A549 (cell line): ENCODE measurements at regions not wholly inside any gene's neighbourhood (a gene's known extent, or its start where the extent isn't known, plus 50 kb on each side); places are given as distances from the start of the nearest gene placed in this dataset.

Experiments
- ATAC-seq, 2 experiments: fragments of 200-7000 bp in 1 of 2; fragments of >200 bp in 1 of 2; cut with Nextera tagmentation in 1 of 2; cut with Tn5 transposase in 1 of 2; 3 replicates each; pipeline versions ENCODE4 v1.8.0 to v1.9.1; 2018 to 2020; ENCODE audit warnings: mild to moderate bottlenecking in 1 of 2, moderate library complexity in 1 of 2
- CTCF ChIA-PET: fragments of 300-600 bp; sonication (Branson Sonifier 250); formaldehyde crosslinking; extraction: SDS; loops from one replicate; lab custom pipeline; 2021; ENCODE audit warnings: antibody characterized with exemption, inconsistent platforms; lab: Yijun Ruan, JAX
- POLR2A ChIA-PET: fragments of 350-600 bp; formaldehyde crosslinking; extraction: SDS; loops from one replicate; lab custom pipeline; 2021; ENCODE audit warnings: antibody characterized with exemption, inconsistent platforms; lab: Yijun Ruan, JAX
- DNase-seq, 2 experiments: peaks; one replicate each; pipeline versions ENCODE4 v3.0.0 to v3.0.0-alpha.2; 2011 to 2016; ENCODE audit warnings: low read depth in 1 of 2, low spot score in 1 of 2
- FAIRE-seq: peaks from 2 replicates; lab custom pipeline; 2011; peaks lifted over from hg19 to GRCh38; lab: Jason Lieb, UNC
- H3K27ac ChIP-seq, 2 experiments: fragments of >200 bp; sonication (Bioruptor Twin); formaldehyde crosslinking; 3 replicates each; pipeline ENCODE4 v1.5.1; 2016 to 2017
- H3K4me1 ChIP-seq: fragments of >200 bp; sonication (Bioruptor Twin); formaldehyde crosslinking; 3 replicates; pipeline ENCODE4 v1.6.1; 2016
- H3K4me2 ChIP-seq: fragments of >200 bp; sonication (Bioruptor Twin); formaldehyde crosslinking; 3 replicates; pipeline ENCODE4 v1.6.1; 2016
- H3K4me3 ChIP-seq: fragments of >200 bp; sonication (Bioruptor Twin); formaldehyde crosslinking; 3 replicates; pipeline ENCODE4 v1.5.1; 2016
- H3K9me3 ChIP-seq: fragments of >200 bp; sonication (Bioruptor Twin); formaldehyde crosslinking; 3 replicates; pipeline ENCODE4 v1.6.1; 2016
- BHLHE40 ChIP-seq: IDR thresholded peaks from 2 replicates; pipeline ENCODE4 v1.6.1; 2012; ENCODE audit warnings: low read depth, low read length, inconsistent platforms
- CEBPB ChIP-seq, 2 experiments: fragments of >200 bp in 1 of 2; sonication (Bioruptor Twin) in 1 of 2; formaldehyde crosslinking in 1 of 2; IDR thresholded peaks; 2 replicates each; pipeline ENCODE4 v1.6.1; 2012 to 2016
- CHD2 ChIP-seq: fragments of 150-350 bp; IDR thresholded peaks from 2 replicates; pipeline ENCODE4 v1.6.1; 2014; ENCODE audit warnings: low read length; ENCODE audit not compliant: partially characterized antibody
- CHD4 ChIP-seq: fragments of 200-600 bp; sonication (generic); IDR thresholded peaks from 2 replicates; pipeline ENCODE4 v1.6.1; 2016; ENCODE audit warnings: antibody characterized with exemption, mild to moderate bottlenecking, borderline replicate concordance
- ELK1 ChIP-seq: fragments of 150-350 bp; IDR thresholded peaks from 2 replicates; pipeline ENCODE4 v1.6.1; 2014; ENCODE audit warnings: low read depth, mild to moderate bottlenecking, low read length
- EP300 ChIP-seq, 2 experiments: fragments of >200 bp; sonication (Bioruptor Twin); formaldehyde crosslinking; IDR thresholded peaks; 2 replicates in 1 of 2; 3 replicates in 1 of 2; pipeline ENCODE4 v1.6.1; 2016 to 2017
- FOSB ChIP-seq: fragments of 250-450 bp; sonication (Bioruptor Pico); IDR thresholded peaks from 2 replicates; pipeline ENCODE4 v1.5.0; 2020; ENCODE audit warnings: mild to moderate bottlenecking, moderate library complexity
- FOSL2 ChIP-seq, 2 experiments: fragments of 450-650 bp in 1 of 2; fragments of >200 bp in 1 of 2; sonication (Bioruptor Twin) in 1 of 2; formaldehyde crosslinking; IDR thresholded peaks; 2 replicates each; pipeline versions ENCODE4 v1.5.0 to v1.6.1; 2016 to 2020; ENCODE audit warnings: mild to moderate bottlenecking in 1 of 2, moderate library complexity in 1 of 2
- FOXS1 ChIP-seq: fragments of 250-450 bp; sonication (Bioruptor Pico); IDR thresholded peaks from 2 replicates; pipeline ENCODE4 v1.5.0; 2020; ENCODE audit warnings: mild to moderate bottlenecking, moderate library complexity
- JUNB ChIP-seq: fragments of >200 bp; sonication (Bioruptor Twin); formaldehyde crosslinking; IDR thresholded peaks from 2 replicates; pipeline ENCODE4 v1.6.1; 2016
- KDM1A ChIP-seq: fragments of 200-600 bp; sonication (generic); IDR thresholded peaks from 2 replicates; pipeline ENCODE4 v1.6.1; 2016; ENCODE audit warnings: low read depth, mild to moderate bottlenecking
- KDM5A ChIP-seq: fragments of 200-600 bp; sonication (generic); IDR thresholded peaks from 2 replicates; pipeline ENCODE4 v1.6.1; 2016; ENCODE audit warnings: antibody characterized with exemption, mild to moderate bottlenecking
- MAFK ChIP-seq: fragments of 450-650 bp; IDR thresholded peaks from 2 replicates; pipeline ENCODE4 v1.6.1; 2014; ENCODE audit not compliant: partially characterized antibody
- MAZ ChIP-seq: fragments of 150-350 bp; IDR thresholded peaks from 2 replicates; pipeline ENCODE4 v1.6.1; 2014; ENCODE audit warnings: antibody characterized with exemption, low read depth, low read length, borderline replicate concordance
- NR3C1 ChIP-seq: fragments of >200 bp; sonication (Bioruptor Twin); formaldehyde crosslinking; IDR thresholded peaks from 3 replicates; pipeline ENCODE4 v1.6.1; 2017
- RARB ChIP-seq: fragments of 250-450 bp; sonication (Bioruptor Pico); IDR thresholded peaks from 2 replicates; pipeline ENCODE4 v1.8.0; 2021; ENCODE audit warnings: mild to moderate bottlenecking, moderate library complexity
- RFX5 ChIP-seq: fragments of 450-650 bp; IDR thresholded peaks from 2 replicates; pipeline ENCODE4 v1.7.1; 2014; ENCODE audit warnings: antibody characterized with exemption, mild to moderate bottlenecking, moderate library complexity
- SMC3 ChIP-seq: fragments of >200 bp; sonication (Bioruptor Twin); formaldehyde crosslinking; IDR thresholded peaks from 3 replicates; pipeline ENCODE4 v1.6.1; 2018; ENCODE audit warnings: inconsistent platforms
- TFCP2L1 ChIP-seq: fragments of 250-450 bp; sonication (Bioruptor Pico); IDR thresholded peaks from 2 replicates; pipeline ENCODE4 v1.5.0; 2021; ENCODE audit warnings: mild to moderate bottlenecking
- ZC3H11A ChIP-seq: fragments of 450-650 bp; IDR thresholded peaks from 2 replicates; pipeline ENCODE4 v1.6.1; 2014; ENCODE audit warnings: antibody characterized with exemption, mild to moderate bottlenecking
- WGBS: methylation state at CpG from one replicate; pipeline ENCODE4 v1.1.6; 2017; ENCODE audit errors: missing lambda C conversion rate; 5-methylcytosine and 5-hydroxymethylcytosine counted together

- WGBS: 53% methylated on average over 5 of the region's 5 CpGs
- no peak for DNase-seq
- Histone ChIP-seq H3K9me3 (peaks cover 3% of the 10 kb centered on the region; the same call in 1 of the 3 replicates), H3K4me1 (0 out of 3 replicates have a peak, but pooled peaks cover 4% of the 10 kb centered on the region), H3K27ac (no peak overlapping the region), H3K4me3 (no peak overlapping the region), H3K4me2 (peak overlapping the region; percentile 36; the same call in 2 of the 3 replicates)
- ATAC-seq: no peak
- TF ChIP-seq KDM1A (no peak), FOSB (no peak), ELK1 (no peak), NR3C1 (no peak)
- no peak for FAIRE-seq
- ChIA-PET POLR2A (no interaction called here), CTCF (interaction anchor here (1.0 to 2.0 kb wide), 3 partner anchors 9 to 16 kb away, joined by 3 to 6 read pairs (median 3); no protein-coding TSS in a partner anchor)
These were observed 84.3 kb upstream of the NEO1 start for GRCh38 chr15:72967811-72968530.

- 58% methylated on average over 3 of the region's 3 CpGs for WGBS
- no peak for FAIRE-seq
These were observed 84.9 kb upstream of the NEO1 start for GRCh38 chr15:72967397-72967796.

GRCh38 chr15:72966641-72967040 is 85.6 kb upstream of the NEO1 start:
- 27% methylated on average over 5 of the region's 5 CpGs for WGBS
- peaks cover 8% of the 10 kb centered on the region; the same call in 1 of the 3 replicates for H3K9me3 ChIP-seq
- ATAC-seq: no peak
- CTCF ChIA-PET: interaction anchor here (1.1 to 2.0 kb wide), 3 partner anchors 9 to 15 kb away, joined by 3 to 6 read pairs (median 6); no protein-coding TSS in a partner anchor
- H3K4me3 ChIP-seq: no peak overlapping the region
- DNase-seq: no peak
- H3K4me1 ChIP-seq: 0 out of 3 replicates have a peak, but pooled peaks cover 4% of the 10 kb centered on the region
- H3K4me2 ChIP-seq: no peak overlapping the region
- TF ChIP-seq ELK1 (no peak), TFCP2L1 (CRISPR knock-in tag) (no peak), MAFK (no peak), SMC3 (no peak), ZC3H11A (no peak), EP300 (IDR thresholded peaks at IDR 0.05) (no peak), CHD4 (no peak), RFX5 (no peak), FOXS1 (CRISPR knock-in tag) (no peak), MAZ (no peak), KDM5A (no peak), FOSL2 (IDR thresholded peaks at IDR 0.05) (no peak), FOSL2 (CRISPR knock-in tag; IDR thresholded peaks at IDR 0.05) (no peak), RARB (CRISPR knock-in tag) (no peak)
- no peak for FAIRE-seq
- no peak overlapping the region for H3K27ac ChIP-seq
- POLR2A ChIA-PET: no interaction called here

More at GRCh38 chr15:72967397-72967796, 84.9 kb upstream of the NEO1 start:
- H3K4me3 ChIP-seq: no peak overlapping the region
- 0 out of 3 replicates have a peak, but pooled peaks cover 4% of the 10 kb centered on the region for H3K4me1 ChIP-seq
- H3K4me2 ChIP-seq: no peak overlapping the region
- DNase-seq: no peak
- ATAC-seq: no peak
- ChIA-PET POLR2A (no interaction called here), CTCF (interaction anchor here (1.0 to 2.0 kb wide), 4 partner anchors 8 to 16 kb away, joined by 3 to 6 read pairs (median 4); no protein-coding TSS in a partner anchor)
- H3K27ac ChIP-seq: no peak overlapping the region
- TF ChIP-seq EP300 (IDR thresholded peaks at IDR 0.05) (no peak), CEBPB (IDR thresholded peaks at IDR 0.05) (no peak), CHD2 (no peak), KDM1A (no peak), KDM5A (no peak), JUNB (no peak), BHLHE40 (no peak)
- H3K9me3 ChIP-seq: peaks cover 7% of the 10 kb centered on the region; the same call in 1 of the 3 replicates
